Endothelial cell of umbilical vein (primary cell): ENCODE measurements at regions not wholly inside any gene's neighbourhood (a gene's known extent, or its start where the extent isn't known, plus 50 kb on each side); places are given as distances from the start of the nearest gene placed in this dataset.

Experiments used
- BruUV-seq: library from RNA; stranded (reverse); fragments of 400-500 nt; replicated peaks from 2 replicates; lab custom pipeline; 2021; lab: Mats Ljungman, UMichigan
- CTCF ChIA-PET: fragments of 300-600, 350-600 bp; sonication (Branson Sonifier 250); formaldehyde crosslinking; loops from one replicate; lab custom pipeline; 2021; ENCODE audit warnings: antibody characterized with exemption, inconsistent platforms; lab: Charles Lee
- POLR2A ChIA-PET: fragments of 300-600, 350-600 bp; sonication (Branson Sonifier 250); formaldehyde crosslinking; loops from one replicate; lab custom pipeline; 2021; ENCODE audit warnings: antibody characterized with exemption, inconsistent platforms; lab: Charles Lee
- DNase-seq: peaks from one replicate; pipeline ENCODE4 v3.0.0-alpha.2; 2011; ENCODE audit warnings: low read depth, low spot score
- FAIRE-seq: peaks from 2 replicates; lab custom pipeline; 2011; peaks lifted over from hg19 to GRCh38; lab: Jason Lieb, UNC
- H2AFZ ChIP-seq: 2 replicates; pipeline ENCODE4 v1.6.0; 2012; ENCODE audit warnings: low read depth, low read length, control low read depth, inconsistent platforms
- H3K27ac ChIP-seq: 2 replicates; pipeline ENCODE4 v1.5.1; 2011; ENCODE audit warnings: low read depth, mild to moderate bottlenecking, control low read depth, low read length, moderate library complexity; ENCODE audit not compliant: insufficient read depth
- H3K27me3 ChIP-seq, 2 experiments: 2 replicates each; pipeline versions ENCODE4 v1.6.0 to v1.6.1; 2011; ENCODE audit warnings: low read length in 2 of 2, mixed read lengths in 1 of 2; ENCODE audit not compliant: control insufficient read depth in 2 of 2, insufficient read depth in 2 of 2
- H3K36me3 ChIP-seq, 2 experiments: 2 replicates in 1 of 2; 3 replicates in 1 of 2; pipeline ENCODE4 v1.5.1; 2011; ENCODE audit warnings: low read length in 2 of 2, mild to moderate bottlenecking in 1 of 2, moderate library complexity in 1 of 2; ENCODE audit not compliant: control insufficient read depth in 2 of 2, insufficient read depth in 2 of 2; ENCODE audit errors: extremely low read depth in 1 of 2
- H3K4me1 ChIP-seq: 3 replicates; pipeline ENCODE4 v1.5.1; 2011; ENCODE audit warnings: mild to moderate bottlenecking, low read length; ENCODE audit not compliant: control insufficient read depth, insufficient read depth; ENCODE audit errors: extremely low read depth
- H3K4me2 ChIP-seq: 2 replicates; pipeline ENCODE4 v1.6.1; 2011; ENCODE audit warnings: low read length, control low read depth, mixed read lengths; ENCODE audit not compliant: insufficient read depth
- H3K4me3 ChIP-seq, 3 experiments: fragments of 200-600 bp in 1 of 3; sonication (generic), shearing (Covaris generic) in 1 of 3; replicated peaks in 1 of 3; 2 replicates each; pipeline ENCODE4 v1.5.1; 2011 to 2016; ENCODE audit warnings: control low read depth in 3 of 3, low read length in 3 of 3, mild to moderate bottlenecking in 2 of 3, inconsistent platforms in 1 of 3, low read depth in 1 of 3, moderate library complexity in 1 of 3; ENCODE audit not compliant: insufficient read depth in 1 of 3
- H3K79me2 ChIP-seq: 2 replicates; pipeline ENCODE4 v1.6.0; 2012; ENCODE audit warnings: low read length, inconsistent platforms; ENCODE audit not compliant: control insufficient read depth, insufficient read depth
- H3K9ac ChIP-seq: replicated peaks from 2 replicates; pipeline ENCODE3; 2011; ENCODE audit warnings: low read length, control low read depth; ENCODE audit not compliant: insufficient read depth; ENCODE audit errors: extremely low read depth
- H3K9me1 ChIP-seq: replicated peaks from 3 replicates; pipeline ENCODE4 v1.6.0; 2011; ENCODE audit warnings: mild to moderate bottlenecking, low read length; ENCODE audit not compliant: control insufficient read depth, insufficient read depth; ENCODE audit errors: extremely low read depth
- H3K9me3 ChIP-seq: replicated peaks from 2 replicates; pipeline ENCODE4 v1.5.1; 2012; ENCODE audit warnings: low read length, inconsistent platforms; ENCODE audit not compliant: control insufficient read depth, insufficient read depth
- H4K20me1 ChIP-seq: replicated peaks from 2 replicates; pipeline ENCODE3; 2011; ENCODE audit warnings: mild to moderate bottlenecking, low read length; ENCODE audit not compliant: control insufficient read depth, insufficient read depth; ENCODE audit errors: extremely low read depth
- CTCF ChIP-seq, 2 donors: IDR thresholded peaks; 1 replicate in 1 of 2; 2 replicates in 1 of 2; pipeline ENCODE4 v1.5.1; 2011; ENCODE audit warnings: low read length in 2 of 2, mild to moderate bottlenecking in 2 of 2, moderate library complexity in 2 of 2, control low read depth in 1 of 2, inconsistent platforms in 1 of 2, low read depth in 1 of 2; ENCODE audit not compliant: insufficient read depth in 1 of 2; ENCODE audit errors: extremely low read depth in 1 of 2
- EZH2 ChIP-seq: IDR thresholded peaks from 2 replicates; pipeline ENCODE4 v1.6.1; 2012; ENCODE audit warnings: borderline replicate concordance, low read depth, mild to moderate bottlenecking, moderate library complexity, low read length, inconsistent platforms; ENCODE audit not compliant: severe bottlenecking
- FOS ChIP-seq: IDR thresholded peaks from 2 replicates; pipeline ENCODE4 v1.6.1; 2011; ENCODE audit warnings: mild to moderate bottlenecking, low read length, moderate library complexity, borderline replicate concordance; ENCODE audit not compliant: insufficient read depth
- GATA2 ChIP-seq: IDR thresholded peaks from 2 replicates; pipeline ENCODE4 v1.7.0; 2011; ENCODE audit warnings: low read depth, mild to moderate bottlenecking, moderate library complexity, mixed read lengths, low read length; ENCODE audit not compliant: insufficient read length, insufficient read depth
- JUN ChIP-seq: IDR thresholded peaks from 2 replicates; pipeline ENCODE4 v1.6.1; 2011; ENCODE audit warnings: borderline replicate concordance, low read depth; ENCODE audit not compliant: insufficient read length, insufficient read depth
- MYC ChIP-seq: IDR thresholded peaks from one replicate; pipeline ENCODE4 v1.6.1; 2011; ENCODE audit warnings: mild to moderate bottlenecking, low read depth, low read length
- POLR2A ChIP-seq: IDR thresholded peaks from 2 replicates; pipeline ENCODE4 v1.6.1; 2012; ENCODE audit warnings: low read depth, mild to moderate bottlenecking, control low read depth, low read length
- POLR2AphosphoS5 ChIP-seq: IDR thresholded peaks from 2 replicates; pipeline ENCODE4 v1.6.1; 2012; ENCODE audit warnings: low read depth, mild to moderate bottlenecking, control low read depth, low read length, moderate library complexity; ENCODE audit not compliant: insufficient read depth
- dilution Hi-C: fragments of 300-500 bp; cut with MboI; formaldehyde crosslinking; loops from one replicate; pipeline ENCODE4 v1.15.0; 2019; ENCODE audit warnings: low sequenced_read_pairs; ENCODE audit not compliant: extremely low pct_ligation_motif_present
- intact Hi-C: fragments of 100-400 bp; cut with micrococcal nuclease; formaldehyde crosslinking; loops from one replicate; pipeline ENCODE4 v1.10.0; 2022
- TF ChIP-seq, protein P1 (sequence below): IDR thresholded peaks from 2 replicates; pipeline ENCODE4 v1.6.1; 2011; ENCODE audit not compliant: insufficient read depth, insufficient read length

GRCh38 chr2:161063157-161063945 lies 96.9 kb upstream of the TANK start:
- no peak overlapping the region for H3K9ac ChIP-seq
- H2AFZ ChIP-seq = peak overlapping the region; percentile 59
- no peaks in the 10 kb centered on the region for H3K79me2 ChIP-seq
- dilution Hi-C loops (no loop called here), intact Hi-C loops (loop anchor here (1.0 to 5.0 kb wide), 4 partner anchors 97 to 953 kb away; partner anchors contain the start of gene TANK)
- CTCF ChIA-PET = interaction anchor here (0.5 to 4.1 kb wide), 104 partner anchors 9 to 1179 kb away, joined by 3 to 48 read pairs (median 4); partner anchors contain the start of gene TANK
- peak; percentile 88 for FAIRE-seq
- H3K27me3 ChIP-seq = no peaks in the 10 kb centered on the region
- no peak overlapping the region for H3K4me2 ChIP-seq
- TF ChIP-seq JUN = no peak
- TF ChIP-seq CTCF (IDR thresholded peaks at IDR 0.05; ENCODE audit: extremely low read depth in 1 of 2, insufficient read depth in 1 of 2, low read depth in 1 of 2, low read length in 2 of 2) = peak; percentile 79 to 91
- H4K20me1 ChIP-seq = no peaks in the 10 kb centered on the region
- no peak overlapping the region for H3K27ac ChIP-seq
- POLR2A ChIA-PET = interaction anchor here (0.6 to 0.9 kb wide), 2 partner anchors 14 to 951 kb away, joined by 3 to 5 read pairs; no protein-coding TSS in a partner anchor
- H3K4me3 ChIP-seq = no peak overlapping the region
- no peaks in the 10 kb centered on the region for H3K9me1 ChIP-seq
- no peaks in the 10 kb centered on the region for H3K9me3 ChIP-seq
- no TSS peak for BruUV-seq
- peak; percentile 89 for DNase-seq
- H3K36me3 ChIP-seq = no peaks in the 10 kb centered on the region
- H3K4me1 ChIP-seq = peaks cover 4% of the 10 kb centered on the region

DNA sequence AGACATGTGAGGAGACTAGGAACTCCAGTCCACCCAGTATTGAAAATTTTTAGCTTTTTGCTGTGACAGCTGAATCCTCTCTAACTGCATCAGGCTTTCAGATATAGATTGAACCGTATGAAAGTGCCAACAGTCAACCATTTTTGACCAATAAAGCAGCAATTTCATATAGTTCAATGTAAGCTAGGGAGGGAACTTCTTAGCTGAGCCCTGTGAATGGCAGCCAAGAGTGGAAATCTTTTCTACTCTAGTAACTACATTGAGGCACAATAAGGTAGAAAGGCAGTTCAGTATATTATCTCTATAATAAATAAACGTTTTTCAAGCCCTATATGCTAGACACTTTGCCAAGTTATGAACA lies 96.3 kb upstream of the TANK start:
- H3K4me2 ChIP-seq = no peak overlapping the region
- no peaks in the 10 kb centered on the region for H3K27me3 ChIP-seq

More for the DNA sequence above, 96.3 kb upstream of the TANK start:
- TF ChIP-seq JUN (no peak), MYC (no peak), GATA2 (no peak), CTCF (IDR thresholded peaks at IDR 0.05; ENCODE audit: extremely low read depth in 1 of 2, insufficient read depth in 1 of 2, low read depth in 1 of 2, low read length in 2 of 2) (no peak), EZH2 (no peak), FOS (no peak), POLR2AphosphoS5 (no peak), POLR2A (no peak)
- TF ChIP-seq, protein P1, sequence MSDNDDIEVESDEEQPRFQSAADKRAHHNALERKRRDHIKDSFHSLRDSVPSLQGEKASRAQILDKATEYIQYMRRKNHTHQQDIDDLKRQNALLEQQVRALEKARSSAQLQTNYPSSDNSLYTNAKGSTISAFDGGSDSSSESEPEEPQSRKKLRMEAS = no peak
- Histone ChIP-seq H3K9me1 (no peaks in the 10 kb centered on the region), H3K36me3 (no peaks in the 10 kb centered on the region), H3K79me2 (no peaks in the 10 kb centered on the region), H3K27ac (no peak overlapping the region), H3K9me3 (no peaks in the 10 kb centered on the region), H3K4me3 (no peak overlapping the region), H3K9ac (no peak overlapping the region), H4K20me1 (no peaks in the 10 kb centered on the region), H2AFZ (peak overlapping the region; percentile 59), H3K4me1 (peaks cover 4% of the 10 kb centered on the region)
- BruUV-seq = no TSS peak
- no peak for DNase-seq
- ChIA-PET CTCF (interaction anchor here (0.5 to 4.1 kb wide), 102 partner anchors 8 to 1180 kb away, joined by 3 to 48 read pairs (median 4); partner anchors contain the start of gene TANK), POLR2A (interaction anchor here (0.6 to 0.9 kb wide), 2 partner anchors 13 to 951 kb away, joined by 3 to 5 read pairs; no protein-coding TSS in a partner anchor)
- peak; percentile 21 for FAIRE-seq
- intact Hi-C loops (loop anchor here (1.0 to 5.0 kb wide), 4 partner anchors 96 to 954 kb away; partner anchors contain the start of gene TANK), dilution Hi-C loops (no loop called here)
